ENCODE measurements at regions not wholly inside any gene's neighbourhood (a gene's known extent, or its start where the extent isn't known, plus 50 kb on each side); places are given as distances from the start of the nearest gene placed in this dataset.

DNA sequence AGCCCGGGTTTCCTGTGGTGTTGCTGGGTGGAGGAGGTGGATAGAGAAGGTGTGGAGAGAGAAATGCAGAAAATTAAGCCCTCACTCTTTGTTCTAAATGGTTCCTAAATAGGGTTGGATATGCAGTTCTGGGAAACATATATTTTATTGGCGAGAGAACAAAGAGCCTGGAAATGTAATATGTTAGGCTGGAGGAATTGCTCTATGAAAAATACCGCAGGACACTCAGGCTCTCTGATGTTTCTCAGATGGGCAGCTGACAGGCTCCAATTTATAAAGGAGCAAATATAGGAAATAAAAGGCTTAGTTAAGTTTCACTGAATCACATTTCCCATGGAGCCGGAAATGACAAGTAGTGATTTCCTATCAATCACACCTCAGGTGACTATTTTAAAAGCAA lies 428.0 kb downstream of the TMEM135 start:
- CTCF ChIA-PET = no interaction called here
- no peak for DNase-seq (ENCODE audit: low spot score)
- TF ChIP-seq, protein P1, sequence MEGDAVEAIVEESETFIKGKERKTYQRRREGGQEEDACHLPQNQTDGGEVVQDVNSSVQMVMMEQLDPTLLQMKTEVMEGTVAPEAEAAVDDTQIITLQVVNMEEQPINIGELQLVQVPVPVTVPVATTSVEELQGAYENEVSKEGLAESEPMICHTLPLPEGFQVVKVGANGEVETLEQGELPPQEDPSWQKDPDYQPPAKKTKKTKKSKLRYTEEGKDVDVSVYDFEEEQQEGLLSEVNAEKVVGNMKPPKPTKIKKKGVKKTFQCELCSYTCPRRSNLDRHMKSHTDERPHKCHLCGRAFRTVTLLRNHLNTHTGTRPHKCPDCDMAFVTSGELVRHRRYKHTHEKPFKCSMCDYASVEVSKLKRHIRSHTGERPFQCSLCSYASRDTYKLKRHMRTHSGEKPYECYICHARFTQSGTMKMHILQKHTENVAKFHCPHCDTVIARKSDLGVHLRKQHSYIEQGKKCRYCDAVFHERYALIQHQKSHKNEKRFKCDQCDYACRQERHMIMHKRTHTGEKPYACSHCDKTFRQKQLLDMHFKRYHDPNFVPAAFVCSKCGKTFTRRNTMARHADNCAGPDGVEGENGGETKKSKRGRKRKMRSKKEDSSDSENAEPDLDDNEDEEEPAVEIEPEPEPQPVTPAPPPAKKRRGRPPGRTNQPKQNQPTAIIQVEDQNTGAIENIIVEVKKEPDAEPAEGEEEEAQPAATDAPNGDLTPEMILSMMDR (conservative IDR thresholded peaks at IDR 0.05; ENCODE audit: low read depth) = no peak
- no peak overlapping the region for H3K27ac ChIP-seq
- POLR2A ChIA-PET (ENCODE audit: low non-redundant PET) = no interaction called here

DNA sequence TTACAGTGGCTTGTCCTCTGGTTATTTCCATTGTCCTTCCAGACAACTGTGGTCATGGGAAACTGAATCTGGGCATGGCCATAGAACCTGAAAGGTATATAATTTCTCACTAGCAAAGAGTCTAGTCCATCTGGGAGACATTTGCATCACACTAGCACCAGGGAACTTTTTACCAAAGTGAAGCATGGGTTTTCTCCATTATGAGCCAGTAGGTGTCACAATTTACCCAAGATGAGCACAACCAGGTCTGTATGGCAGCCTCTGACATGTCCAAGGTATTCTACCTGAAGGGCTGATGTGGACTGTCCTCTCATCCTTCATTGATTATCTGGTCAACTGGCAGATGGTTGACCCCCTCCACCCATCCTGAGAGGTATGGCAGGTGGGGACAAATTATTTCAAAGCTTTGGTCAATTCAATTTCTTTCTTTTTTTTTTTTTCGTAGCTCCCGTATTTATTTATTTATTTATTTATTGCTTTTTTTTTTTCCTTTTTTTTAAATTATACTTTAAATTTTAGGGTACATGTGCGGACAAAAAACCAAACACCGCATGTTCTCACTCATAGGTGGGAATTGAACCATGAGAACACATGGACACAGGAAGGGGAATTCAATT lies 425.9 kb downstream of the TMEM135 start:
- no peak overlapping the region for H3K27ac ChIP-seq
- DNase-seq (ENCODE audit: low spot score) = peak; percentile 51
- TF ChIP-seq, protein P1 (conservative IDR thresholded peaks at IDR 0.05; ENCODE audit: low read depth) = peak; percentile 26; the same call in 1 of the 2 replicates
- POLR2A ChIA-PET (ENCODE audit: low non-redundant PET) = no interaction called here
- CTCF ChIA-PET = interaction anchor here (0.6 to 0.9 kb wide), 5 partner anchors 46 to 1773 kb away, joined by 3 to 6 read pairs (median 3); no protein-coding TSS in a partner anchor

DNA sequence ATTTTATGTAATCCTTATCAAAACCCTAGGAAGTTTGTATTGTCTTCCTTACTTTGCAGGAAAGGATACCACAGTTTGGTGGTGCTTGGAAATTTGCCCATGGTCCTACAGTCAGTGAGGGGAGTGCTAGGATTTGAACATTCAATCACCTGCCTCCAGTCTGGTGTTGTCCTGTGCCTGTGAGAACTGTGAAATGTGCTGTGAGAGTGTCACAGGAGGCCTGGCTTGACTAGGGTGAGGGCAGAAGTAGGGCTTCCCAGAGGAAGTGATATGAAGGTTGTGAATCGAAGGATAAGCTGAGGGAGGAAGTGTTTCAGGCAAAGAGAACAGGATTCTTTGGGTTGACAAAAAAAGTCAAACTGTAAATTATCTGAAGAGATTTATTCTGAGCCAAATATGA lies 424.4 kb downstream of the TMEM135 start:
- DNase-seq (ENCODE audit: low spot score) = no peak
- H3K27ac ChIP-seq = no peak overlapping the region
- ChIA-PET POLR2A (ENCODE audit: low non-redundant PET) (no interaction called here), CTCF (interaction anchor here (0.6 kb wide), 1 partner anchor 253 kb away, joined by 4 read pairs; no protein-coding TSS in a partner anchor)
- TF ChIP-seq, protein P1 (conservative IDR thresholded peaks at IDR 0.05; ENCODE audit: low read depth) = no peak

DNA sequence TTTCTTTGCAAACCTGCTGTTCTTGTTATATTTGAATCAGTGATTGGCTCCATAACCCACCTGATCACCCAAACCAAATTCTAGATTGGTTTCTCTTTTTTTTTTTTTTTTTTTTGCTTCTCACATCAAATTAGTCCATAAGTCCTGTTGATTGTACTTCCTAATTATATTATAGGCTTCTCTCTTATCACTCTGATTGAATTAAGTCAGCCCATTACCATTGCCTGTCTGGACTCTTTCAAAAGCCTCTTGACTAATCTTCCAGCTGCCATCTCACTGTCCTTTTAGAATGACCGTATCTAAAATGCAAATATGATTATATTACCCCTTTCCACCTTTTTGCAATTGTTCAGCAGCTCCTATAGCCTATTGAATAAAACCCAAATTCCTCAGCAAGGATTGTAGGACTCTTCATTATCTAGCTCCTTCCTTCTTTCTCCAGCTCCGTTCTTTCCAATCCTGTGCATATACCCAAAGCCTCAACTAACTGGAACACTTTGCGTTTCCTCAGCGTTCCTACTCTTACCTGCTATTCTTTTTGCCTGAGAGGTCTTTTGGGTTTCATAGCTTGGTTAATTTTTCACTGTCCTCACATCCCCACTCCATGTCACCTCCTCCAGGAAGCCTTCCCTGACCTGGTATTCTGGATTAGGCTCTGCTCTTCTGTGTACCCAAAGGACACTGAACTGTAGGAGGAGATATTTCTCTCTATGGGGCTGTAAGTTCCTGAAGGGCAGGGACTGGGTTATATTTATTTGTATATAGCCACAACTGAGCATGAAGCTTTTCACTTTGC lies 423.3 kb downstream of the TMEM135 start:
- no peak for DNase-seq (ENCODE audit: low spot score)
- POLR2A ChIA-PET (ENCODE audit: low non-redundant PET) = interaction anchor here (0.6 kb wide), 1 partner anchor 1379 kb away, joined by 3 read pairs; no protein-coding TSS in a partner anchor
- no peak overlapping the region for H3K27ac ChIP-seq
- TF ChIP-seq, protein P1 (conservative IDR thresholded peaks at IDR 0.05; ENCODE audit: low read depth) = no peak
- CTCF ChIA-PET = interaction anchor here (0.6 kb wide), 1 partner anchor 548 kb away, joined by 3 read pairs; no protein-coding TSS in a partner anchor

DNA sequence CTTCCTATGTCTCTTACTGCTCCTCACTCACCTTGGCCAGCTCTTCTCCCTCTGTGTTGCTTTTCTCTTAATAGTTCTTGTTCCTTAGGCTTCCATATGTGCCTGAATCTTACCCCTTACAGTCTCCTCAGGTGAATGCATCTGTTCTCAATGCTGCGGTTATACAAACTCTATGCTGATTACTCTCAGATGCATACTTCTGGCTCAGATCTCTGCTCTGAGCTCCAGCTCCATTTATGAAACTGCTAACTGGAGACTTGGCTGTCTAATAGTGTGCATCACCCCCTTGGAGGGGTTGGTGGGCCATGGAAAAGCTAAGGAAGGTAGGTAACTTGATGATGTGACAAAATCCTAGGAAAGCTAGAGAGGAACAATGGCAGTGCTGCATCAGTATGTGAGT lies 422.5 kb downstream of the TMEM135 start:
- CTCF ChIA-PET = no interaction called here
- POLR2A ChIA-PET (ENCODE audit: low non-redundant PET) = no interaction called here
- TF ChIP-seq, protein P1 (conservative IDR thresholded peaks at IDR 0.05; ENCODE audit: low read depth) = no peak
- no peak for DNase-seq (ENCODE audit: low spot score)
- no peak overlapping the region for H3K27ac ChIP-seq

DNA sequence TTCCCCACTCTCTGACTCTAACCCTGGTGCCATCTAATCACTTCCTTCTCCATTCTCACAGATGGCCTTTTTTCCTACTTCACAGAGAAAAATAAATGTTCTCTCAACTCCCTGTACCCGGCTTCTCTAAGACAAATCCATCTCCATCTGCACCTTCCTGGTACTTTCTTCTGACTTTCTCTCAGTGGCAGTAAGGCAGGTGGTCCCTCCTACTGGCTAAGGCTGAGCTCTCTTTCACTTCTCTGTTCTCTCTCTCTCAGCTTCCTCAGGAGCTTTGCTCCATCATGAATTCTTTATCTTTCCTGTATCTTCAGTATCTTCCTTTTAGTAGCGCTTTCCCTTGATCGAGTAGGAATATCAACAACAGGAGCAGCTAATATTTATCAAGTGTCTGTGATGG lies 421.6 kb downstream of the TMEM135 start:
- TF ChIP-seq, protein P1 (conservative IDR thresholded peaks at IDR 0.05; ENCODE audit: low read depth) = no peak
- POLR2A ChIA-PET (ENCODE audit: low non-redundant PET) = interaction anchor here (0.5 kb wide), 1 partner anchor 9 kb away, joined by 4 read pairs; no protein-coding TSS in a partner anchor
- no peak for DNase-seq (ENCODE audit: low spot score)
- H3K27ac ChIP-seq = no peak overlapping the region
- CTCF ChIA-PET = no interaction called here

Data from RWPE1 (cell line).